Central memory CD8-positive, alpha-beta T cell (primary cell): ENCODE measurements at regions not wholly inside any gene's neighbourhood (a gene's known extent, or its start where the extent isn't known, plus 50 kb on each side); places are given as distances from the start of the nearest gene placed in this dataset.
"Not testable (repeated sequence)": the region's sequence is repeated elsewhere in the genome, so short reads cannot be mapped to it uniquely, and the experiment has no call there.

ENCODE experiments used
- ATAC-seq: fragments of 150-1000 bp; cut with Tn5 transposase; replicated peaks from 2 replicates; pipeline ENCODE4 v1.10.0; 2022; ENCODE audit warnings: mild to moderate bottlenecking, moderate FRiP score, moderate number of reproducible peaks; ENCODE audit not compliant: poor library complexity, severe bottlenecking; ENCODE audit errors: extremely low read depth
- DNase-seq, 2 donors: peaks; one replicate each; pipeline ENCODE4 v3.0.0; 2021; ENCODE audit warnings: low spot score in 2 of 2
- H3K27ac Mint-ChIP-seq: one replicate; pipeline ENCODE4 v1.8.0; 2022; ENCODE audit warnings: low read depth, mild to moderate bottlenecking, moderate library complexity, mixed read lengths
- H3K27me3 Mint-ChIP-seq: one replicate; pipeline ENCODE4 v1.8.0; 2022; ENCODE audit warnings: mixed read lengths
- H3K36me3 Mint-ChIP-seq: one replicate; pipeline ENCODE4 v1.8.0; 2022; ENCODE audit warnings: mild to moderate bottlenecking, moderate library complexity, mixed read lengths; ENCODE audit not compliant: insufficient read depth
- H3K4me1 Mint-ChIP-seq: one replicate; pipeline ENCODE4 v1.8.0; 2022; ENCODE audit warnings: mixed read lengths
- H3K4me3 Mint-ChIP-seq: one replicate; pipeline ENCODE4 v1.8.0; 2022; ENCODE audit warnings: mild to moderate bottlenecking, moderate library complexity, mixed read lengths
- H3K9me3 Mint-ChIP-seq: one replicate; pipeline ENCODE4 v1.8.0; 2022; ENCODE audit warnings: mixed read lengths

DNA sequence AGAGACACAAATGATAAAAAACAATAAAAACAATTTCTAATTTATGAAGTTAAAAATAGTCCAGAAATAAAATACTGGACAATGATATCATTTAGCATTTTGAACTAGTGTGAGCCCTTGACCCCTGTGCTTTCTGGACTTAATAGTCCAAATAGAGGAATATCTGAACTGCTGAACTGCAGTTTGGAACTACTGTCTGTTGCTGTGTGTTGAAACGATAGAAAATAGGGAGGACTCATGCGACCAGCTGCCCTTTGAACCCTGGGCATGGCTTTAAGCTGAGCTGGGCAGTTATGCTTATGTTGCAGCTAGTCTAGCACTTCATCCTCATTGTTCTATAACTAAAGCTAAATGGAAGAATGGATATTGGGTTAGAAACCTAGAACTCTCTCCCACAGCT is 99.5 kb downstream of the FMR1NB start:
- Mint-ChIP-seq H3K4me3 (no peak overlapping the region), H3K36me3 (no peaks in the 10 kb centered on the region), H3K27ac (no peak overlapping the region), H3K4me1 (no peaks in the 10 kb centered on the region), H3K27me3 (no peaks in the 10 kb centered on the region), H3K9me3 (no peaks in the 10 kb centered on the region)
- ATAC-seq (no peak), DNase-seq (no peak)

DNA sequence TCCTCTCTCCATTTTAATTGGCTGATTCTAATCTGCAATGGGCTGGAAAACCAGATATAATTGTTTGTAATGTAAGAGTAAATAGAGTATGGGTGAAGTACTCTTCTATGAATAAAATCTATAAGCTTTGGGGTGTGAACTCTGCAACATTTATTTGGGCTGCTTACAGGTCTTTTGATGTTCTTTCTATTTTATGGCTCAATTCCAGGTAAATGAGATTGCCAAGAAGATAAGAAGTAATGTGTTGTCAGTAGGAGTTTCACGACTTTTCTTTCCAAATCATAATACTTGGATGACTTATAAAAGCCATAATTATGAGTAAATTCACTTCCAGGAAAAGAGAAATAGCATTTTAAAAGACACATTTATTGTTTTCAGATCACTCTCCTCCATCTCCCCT is 103.5 kb downstream of the FMR1NB start:
- DNase-seq (no peak), ATAC-seq (no peak)
- no peaks in the 10 kb centered on the region for H3K9me3 Mint-ChIP-seq
- no peak overlapping the region for H3K4me3 Mint-ChIP-seq
- H3K27ac Mint-ChIP-seq: no peak overlapping the region
- no peaks in the 10 kb centered on the region for H3K36me3 Mint-ChIP-seq
- H3K4me1 Mint-ChIP-seq: no peaks in the 10 kb centered on the region
- no peaks in the 10 kb centered on the region for H3K27me3 Mint-ChIP-seq

DNA sequence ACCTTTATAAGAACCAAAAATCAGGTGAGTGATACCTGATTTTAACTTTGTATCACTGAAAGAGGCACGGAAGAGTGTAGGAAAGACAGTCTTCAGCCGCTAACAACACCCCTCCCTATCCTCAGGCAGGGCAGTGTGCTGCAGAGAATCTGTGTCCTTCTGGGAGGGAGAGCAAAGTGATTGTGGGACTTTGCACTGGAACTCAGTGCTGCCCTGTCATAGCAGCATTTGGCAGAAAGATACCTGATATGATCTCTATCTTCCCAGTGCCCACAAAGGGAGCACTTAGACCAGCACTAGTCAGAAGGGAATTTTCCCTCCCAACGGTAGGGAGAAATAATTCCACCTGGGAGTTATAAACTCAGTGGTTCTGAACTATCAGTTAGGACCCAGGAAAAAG is 139.0 kb downstream of the FMR1NB start:
- no peak for ATAC-seq
- H3K27ac Mint-ChIP-seq: no peak overlapping the region

DNA sequence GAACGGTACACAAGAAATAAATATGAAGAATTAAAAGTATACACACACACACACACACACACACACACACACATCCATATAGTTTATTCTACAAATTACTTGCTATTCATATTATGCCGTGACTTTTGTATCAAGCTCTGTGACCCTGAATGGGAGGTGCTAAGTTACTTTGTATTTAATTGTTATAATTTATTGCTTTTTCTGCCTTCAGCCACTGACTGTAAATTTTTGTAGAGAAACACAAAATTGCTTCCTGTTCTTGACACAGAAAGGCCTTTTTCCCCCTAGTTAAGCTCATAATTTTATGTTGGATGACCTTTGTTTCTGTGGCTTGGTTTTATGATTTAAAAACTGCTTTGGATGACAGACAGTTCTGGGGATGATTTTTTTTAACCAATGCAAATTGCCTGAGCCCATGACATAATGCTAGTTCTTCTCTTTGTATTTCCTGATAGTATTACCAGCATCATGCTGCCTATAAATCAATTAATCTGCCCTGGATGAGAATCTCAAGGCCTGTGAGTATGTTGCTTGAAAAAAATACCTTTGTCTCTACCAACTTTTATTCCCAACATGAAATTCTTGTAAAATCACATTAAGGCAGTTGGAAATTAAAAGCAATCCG is 140.0 kb downstream of the FMR1NB start:
- no peak for DNase-seq
- Mint-ChIP-seq H3K27ac (no peak overlapping the region), H3K4me1 (no peaks in the 10 kb centered on the region), H3K9me3 (no peaks in the 10 kb centered on the region), H3K27me3 (no peaks in the 10 kb centered on the region), H3K36me3 (no peaks in the 10 kb centered on the region), H3K4me3 (no peak overlapping the region)
- ATAC-seq: no peak

More for the DNA sequence above, 139.0 kb downstream of the FMR1NB start:
- H3K27me3 Mint-ChIP-seq: peaks cover under 1% of the 10 kb centered on the region
- H3K4me1 Mint-ChIP-seq: no peaks in the 10 kb centered on the region
- DNase-seq: no peak
- H3K9me3 Mint-ChIP-seq: no peaks in the 10 kb centered on the region
- H3K36me3 Mint-ChIP-seq: no peaks in the 10 kb centered on the region
- no peak overlapping the region for H3K4me3 Mint-ChIP-seq

DNA sequence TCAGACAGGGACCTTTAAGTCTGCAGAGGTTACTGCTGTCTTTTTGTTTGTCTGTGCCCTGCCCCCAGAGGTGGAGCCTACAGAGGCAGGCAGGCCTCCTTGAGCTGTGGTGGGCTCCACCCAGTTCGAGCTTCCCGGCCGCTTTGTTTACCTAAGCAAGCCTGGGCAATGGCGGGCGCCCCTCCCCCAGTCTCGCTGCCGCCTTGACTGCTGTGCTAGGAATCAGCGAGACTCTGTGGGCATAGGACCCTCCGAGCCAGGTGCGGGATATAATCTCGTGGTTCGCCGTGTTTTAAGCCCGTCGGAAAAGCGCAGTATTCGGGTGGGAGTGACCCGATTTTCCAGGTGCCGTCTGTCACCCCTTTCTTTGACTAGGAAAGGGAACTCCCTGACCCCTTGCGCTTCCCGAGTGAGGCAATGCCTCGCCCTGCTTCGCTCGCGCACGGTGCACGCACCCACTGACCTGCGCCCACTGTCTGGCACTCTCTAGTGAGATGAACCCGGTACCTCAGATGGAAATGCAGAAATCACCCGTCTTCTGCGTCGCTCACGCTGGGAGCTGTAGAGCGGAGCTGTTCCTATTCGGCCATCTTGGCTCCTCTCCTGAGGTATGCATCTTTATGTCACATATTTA is 147.9 kb downstream of the FMR1NB start:
- not testable (repeated sequence) for ATAC-seq, H3K27me3 Mint-ChIP-seq, H3K36me3 Mint-ChIP-seq, H3K9me3 Mint-ChIP-seq, H3K27ac Mint-ChIP-seq, DNase-seq, H3K4me1 Mint-ChIP-seq, H3K4me3 Mint-ChIP-seq

DNA sequence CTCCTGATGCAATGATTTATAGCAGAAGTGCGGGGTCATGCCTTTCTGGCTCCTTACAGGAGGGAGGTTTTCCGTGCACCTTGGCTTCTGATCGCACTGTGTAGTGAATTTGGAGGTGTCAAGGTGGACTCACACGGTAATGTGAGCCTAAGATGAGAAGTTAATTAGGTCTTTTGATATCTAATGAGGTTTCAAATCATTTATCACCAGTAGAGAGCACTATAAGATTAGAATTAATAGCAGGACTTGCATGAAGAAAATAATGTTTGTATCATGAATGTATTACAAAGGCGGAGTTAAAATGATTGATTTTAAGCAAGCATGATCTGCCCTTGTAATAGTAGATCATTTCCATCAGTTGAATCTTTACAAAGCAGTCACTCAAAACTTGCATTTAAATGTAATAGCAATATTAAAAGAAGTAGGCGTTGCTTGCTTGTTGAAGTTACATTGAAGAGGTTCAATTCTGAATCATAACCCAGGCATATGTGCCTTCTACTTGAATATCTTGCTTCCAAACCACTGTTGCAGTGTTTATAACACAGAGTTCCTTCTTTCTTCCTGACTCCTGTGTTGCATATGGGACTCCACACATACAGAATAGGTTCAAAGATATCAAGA is 152.1 kb downstream of the FMR1NB start:
- no peak for DNase-seq
- no peak overlapping the region for H3K27ac Mint-ChIP-seq
- no peaks in the 10 kb centered on the region for H3K4me1 Mint-ChIP-seq

DNA sequence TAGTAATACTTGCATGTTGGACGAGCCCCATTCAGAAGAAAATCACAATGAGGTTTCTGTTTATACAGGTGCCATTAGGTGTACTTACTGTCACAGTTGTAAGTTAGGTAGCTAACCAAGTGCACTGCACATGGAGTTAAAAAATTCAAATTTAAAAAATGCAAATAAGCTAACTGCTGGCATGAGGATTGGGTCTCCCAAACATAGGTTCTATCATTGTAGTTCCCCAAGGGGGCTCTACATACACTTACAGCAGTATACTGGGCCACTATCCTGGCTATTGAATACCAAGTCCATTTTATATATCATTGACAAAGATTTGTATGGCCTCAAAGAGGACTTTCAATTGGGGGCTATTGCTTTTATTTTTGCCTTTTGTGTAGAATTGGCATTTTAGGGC is 153.4 kb downstream of the FMR1NB start:
- Mint-ChIP-seq H3K9me3 (no peaks in the 10 kb centered on the region), H3K27ac (no peak overlapping the region), H3K4me3 (no peak overlapping the region), H3K4me1 (no peaks in the 10 kb centered on the region), H3K36me3 (no peaks in the 10 kb centered on the region), H3K27me3 (no peaks in the 10 kb centered on the region)
- ATAC-seq (no peak), DNase-seq (no peak)

More for the DNA sequence above, 152.1 kb downstream of the FMR1NB start:
- ATAC-seq: no peak
- Mint-ChIP-seq H3K27me3 (no peaks in the 10 kb centered on the region), H3K36me3 (no peaks in the 10 kb centered on the region), H3K9me3 (no peaks in the 10 kb centered on the region), H3K4me3 (no peak overlapping the region)

DNA sequence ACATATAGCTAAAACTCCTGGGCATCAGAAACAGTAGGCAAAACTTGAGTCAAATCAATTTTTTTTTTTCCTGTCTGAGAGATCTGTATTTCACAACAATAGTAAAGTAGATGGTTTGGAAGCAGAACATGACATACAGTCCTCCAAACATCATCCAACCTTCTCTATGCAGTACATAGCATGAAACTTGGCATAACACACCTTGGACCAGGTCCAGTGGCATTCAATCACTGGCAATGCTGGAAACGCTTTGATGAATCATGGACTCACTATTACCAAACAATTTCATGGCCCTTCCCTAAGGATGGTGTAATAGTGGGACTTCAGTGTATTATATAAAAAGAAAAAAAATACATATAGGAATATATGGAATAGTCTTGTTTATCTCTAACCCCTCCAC is 154.6 kb downstream of the FMR1NB start:
- no peak for ATAC-seq
- Mint-ChIP-seq H3K36me3 (no peaks in the 10 kb centered on the region), H3K4me1 (no peaks in the 10 kb centered on the region), H3K4me3 (no peak overlapping the region), H3K27me3 (no peaks in the 10 kb centered on the region), H3K27ac (no peak overlapping the region), H3K9me3 (no peaks in the 10 kb centered on the region)
- no peak for DNase-seq

DNA sequence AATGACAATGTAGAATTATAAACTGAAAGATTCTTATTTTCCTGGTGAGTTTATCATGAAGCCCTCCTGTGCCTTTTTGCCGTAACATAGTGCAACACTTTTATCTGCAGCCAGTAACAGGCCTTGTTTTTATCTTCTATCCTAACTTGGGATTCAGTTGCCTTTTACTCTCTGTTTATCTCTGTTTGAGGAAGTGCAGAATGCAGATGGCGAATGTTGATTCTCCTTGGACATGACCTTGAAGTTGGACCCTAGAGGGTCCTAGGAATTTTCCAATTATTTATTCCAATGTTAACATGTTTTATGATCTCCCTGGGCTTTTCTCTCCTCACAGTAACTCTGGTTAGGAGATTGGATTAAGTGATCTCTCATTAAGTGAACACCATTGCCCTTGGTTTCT is 165.0 kb downstream of the FMR1NB start:
- Mint-ChIP-seq H3K36me3 (no peaks in the 10 kb centered on the region), H3K27ac (no peak overlapping the region), H3K9me3 (no peaks in the 10 kb centered on the region), H3K4me3 (no peak overlapping the region), H3K27me3 (peaks cover 6% of the 10 kb centered on the region), H3K4me1 (no peaks in the 10 kb centered on the region)
- DNase-seq (no peak), ATAC-seq (no peak)

DNA sequence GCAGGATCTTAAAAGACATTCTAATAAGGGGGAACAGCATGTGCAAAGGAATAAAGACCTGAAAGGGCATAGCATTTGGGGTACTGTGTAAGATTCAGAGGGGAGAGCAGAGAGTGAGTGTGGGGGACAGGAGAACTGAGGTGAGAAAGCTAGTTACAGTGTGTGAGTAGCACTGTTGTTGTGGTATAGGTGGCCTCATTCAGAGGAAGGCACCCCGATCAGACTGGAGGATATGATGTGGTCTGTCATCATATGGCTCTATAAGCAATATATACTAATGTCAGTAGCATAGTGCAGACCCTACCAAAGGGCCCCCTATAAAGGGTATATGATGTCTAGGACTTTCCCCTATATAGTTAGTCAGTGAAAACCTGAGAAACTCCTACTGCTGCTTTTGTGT is 175.8 kb downstream of the FMR1NB start:
- no peak for DNase-seq
- no peaks in the 10 kb centered on the region for H3K36me3 Mint-ChIP-seq
- H3K4me3 Mint-ChIP-seq: no peak overlapping the region

DNA sequence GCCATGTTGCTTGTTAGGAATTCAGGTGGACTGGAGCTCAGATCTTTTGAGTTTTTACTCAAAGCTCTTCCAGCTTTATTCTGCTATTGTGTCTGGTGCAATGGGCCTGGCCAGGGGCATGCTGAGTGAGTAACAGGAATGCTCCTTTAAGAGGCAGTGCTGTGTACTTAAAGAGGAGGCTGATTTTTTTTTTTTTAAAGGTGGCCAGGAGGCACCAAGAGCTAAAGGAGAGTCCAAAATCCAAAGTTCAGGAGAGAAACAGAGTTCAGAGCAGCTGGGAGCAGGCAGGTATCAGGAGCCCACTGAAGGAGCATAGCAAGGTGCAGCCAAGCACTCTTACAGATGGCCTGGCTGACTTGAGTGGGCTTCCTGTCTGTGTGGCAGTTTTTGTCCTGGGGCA is 178.7 kb downstream of the FMR1NB start:
- no peaks in the 10 kb centered on the region for H3K36me3 Mint-ChIP-seq

More for the DNA sequence above, 175.8 kb downstream of the FMR1NB start:
- Mint-ChIP-seq H3K9me3 (no peaks in the 10 kb centered on the region), H3K27me3 (peaks cover 10% of the 10 kb centered on the region), H3K27ac (no peak overlapping the region), H3K4me1 (no peaks in the 10 kb centered on the region)
- ATAC-seq: no peak

DNA sequence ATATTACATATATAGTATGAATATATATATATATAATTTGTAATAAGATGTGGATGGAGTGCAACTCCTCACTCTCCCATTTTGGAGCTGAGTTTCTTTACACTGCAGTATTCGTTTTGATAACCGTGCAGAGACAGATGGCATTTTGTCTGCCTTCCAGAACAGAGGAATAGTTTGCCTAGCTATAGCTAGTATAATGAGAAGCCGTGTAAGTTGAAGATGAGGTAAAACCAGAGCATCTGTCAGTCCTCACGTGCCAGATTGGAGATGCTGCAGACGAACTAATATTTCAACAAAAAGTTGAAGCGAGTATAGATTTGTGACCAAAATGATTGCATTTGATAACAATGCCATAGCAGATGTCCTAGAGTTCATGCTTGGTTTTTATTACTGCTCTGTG is 180.6 kb downstream of the FMR1NB start:
- no peak overlapping the region for H3K4me3 Mint-ChIP-seq
- no peak for DNase-seq
- H3K27ac Mint-ChIP-seq: no peak overlapping the region
- no peaks in the 10 kb centered on the region for H3K9me3 Mint-ChIP-seq
- H3K27me3 Mint-ChIP-seq: peaks cover 6% of the 10 kb centered on the region
- H3K4me1 Mint-ChIP-seq: no peaks in the 10 kb centered on the region
- H3K36me3 Mint-ChIP-seq: no peaks in the 10 kb centered on the region
- no peak for ATAC-seq

More for the DNA sequence above, 178.7 kb downstream of the FMR1NB start:
- Mint-ChIP-seq H3K4me1 (no peaks in the 10 kb centered on the region), H3K4me3 (no peak overlapping the region), H3K27me3 (peaks cover 10% of the 10 kb centered on the region), H3K9me3 (no peaks in the 10 kb centered on the region), H3K27ac (no peak overlapping the region)
- DNase-seq (no peak), ATAC-seq (no peak)

DNA sequence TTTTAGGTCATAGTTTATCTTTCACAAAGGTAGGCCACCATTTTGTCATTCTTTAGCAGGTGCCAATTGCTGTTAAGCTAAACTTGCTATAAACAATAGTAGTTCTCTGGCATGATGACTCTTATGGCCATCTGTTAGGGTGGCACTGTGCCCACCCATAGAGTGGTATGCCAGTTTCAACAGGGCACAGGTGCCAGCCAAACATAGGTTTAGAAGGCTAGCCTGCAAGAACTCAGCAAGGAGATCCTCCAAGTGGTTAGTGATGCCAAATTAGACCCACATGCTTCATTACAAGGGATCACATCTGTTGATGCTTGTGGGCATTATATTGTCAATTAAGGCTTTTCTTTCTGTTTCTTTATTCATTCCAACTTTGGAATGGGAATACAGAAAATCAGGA is 204.5 kb downstream of the FMR1NB start:
- DNase-seq (no peak), ATAC-seq (no peak)
- no peaks in the 10 kb centered on the region for H3K27me3 Mint-ChIP-seq
- no peak overlapping the region for H3K27ac Mint-ChIP-seq
- H3K36me3 Mint-ChIP-seq: no peaks in the 10 kb centered on the region
- no peak overlapping the region for H3K4me3 Mint-ChIP-seq
- no peaks in the 10 kb centered on the region for H3K4me1 Mint-ChIP-seq
- H3K9me3 Mint-ChIP-seq: no peaks in the 10 kb centered on the region
